GM12864 (cell line): ENCODE measurements at regions not wholly inside any gene's neighbourhood (a gene's known extent, or its start where the extent isn't known, plus 50 kb on each side); places are given as distances from the start of the nearest gene placed in this dataset.

Experiments used
- DNase-seq: peaks from one replicate; pipeline ENCODE4 v3.0.0-alpha.2; 2011; ENCODE audit warnings: low read depth
- H3K4me3 ChIP-seq: 2 replicates; pipeline ENCODE4 v1.5.1; 2011; ENCODE audit warnings: mild to moderate bottlenecking, low read depth, low read length, control low read depth
- TF ChIP-seq, protein P1 (sequence below): IDR thresholded peaks from 2 replicates; pipeline ENCODE4 v1.5.1; 2011; ENCODE audit warnings: low read depth, mild to moderate bottlenecking, moderate library complexity, low read length, control low read depth, inconsistent platforms; ENCODE audit errors: missing control alignments

DNA sequence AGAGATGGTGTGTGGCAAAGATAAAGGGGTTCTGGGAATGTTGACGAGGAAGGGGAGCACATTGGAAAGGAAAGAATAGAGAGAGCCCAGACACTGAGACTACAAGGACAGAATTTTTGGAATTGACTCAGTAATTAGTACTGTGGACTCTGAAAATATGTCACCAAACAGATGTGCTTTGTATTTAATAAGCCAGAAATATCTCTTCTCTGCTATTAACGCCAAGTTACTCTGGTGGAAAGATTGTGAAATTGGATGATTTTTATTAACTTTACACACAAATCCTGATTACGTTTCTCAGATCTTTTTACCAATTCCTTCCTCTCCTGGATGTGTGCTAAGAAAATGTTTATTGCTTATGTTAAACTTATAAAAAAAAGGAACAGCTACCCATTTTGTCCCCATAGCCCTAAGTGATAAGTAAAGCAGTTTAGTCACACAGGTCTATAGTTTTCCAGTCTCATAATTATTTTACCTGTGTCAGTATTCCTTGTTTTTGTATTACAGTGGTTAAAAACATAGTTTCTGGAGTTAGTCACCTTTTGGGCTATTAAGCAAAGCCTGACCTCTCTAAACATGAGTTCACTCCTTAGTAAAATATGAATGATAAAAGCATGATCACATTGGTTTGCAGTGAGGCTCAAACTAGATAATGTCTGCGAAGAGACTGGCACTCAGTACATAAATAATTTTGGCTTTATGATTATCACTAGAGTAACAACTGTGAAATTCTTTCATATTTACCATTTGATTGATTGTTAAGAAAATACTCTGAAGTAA lies 1068.3 kb downstream of the STIM2 start:
- no peak overlapping the region for H3K4me3 ChIP-seq
- TF ChIP-seq, protein P1, sequence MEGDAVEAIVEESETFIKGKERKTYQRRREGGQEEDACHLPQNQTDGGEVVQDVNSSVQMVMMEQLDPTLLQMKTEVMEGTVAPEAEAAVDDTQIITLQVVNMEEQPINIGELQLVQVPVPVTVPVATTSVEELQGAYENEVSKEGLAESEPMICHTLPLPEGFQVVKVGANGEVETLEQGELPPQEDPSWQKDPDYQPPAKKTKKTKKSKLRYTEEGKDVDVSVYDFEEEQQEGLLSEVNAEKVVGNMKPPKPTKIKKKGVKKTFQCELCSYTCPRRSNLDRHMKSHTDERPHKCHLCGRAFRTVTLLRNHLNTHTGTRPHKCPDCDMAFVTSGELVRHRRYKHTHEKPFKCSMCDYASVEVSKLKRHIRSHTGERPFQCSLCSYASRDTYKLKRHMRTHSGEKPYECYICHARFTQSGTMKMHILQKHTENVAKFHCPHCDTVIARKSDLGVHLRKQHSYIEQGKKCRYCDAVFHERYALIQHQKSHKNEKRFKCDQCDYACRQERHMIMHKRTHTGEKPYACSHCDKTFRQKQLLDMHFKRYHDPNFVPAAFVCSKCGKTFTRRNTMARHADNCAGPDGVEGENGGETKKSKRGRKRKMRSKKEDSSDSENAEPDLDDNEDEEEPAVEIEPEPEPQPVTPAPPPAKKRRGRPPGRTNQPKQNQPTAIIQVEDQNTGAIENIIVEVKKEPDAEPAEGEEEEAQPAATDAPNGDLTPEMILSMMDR, result no peak
- DNase-seq, result no peak

DNA sequence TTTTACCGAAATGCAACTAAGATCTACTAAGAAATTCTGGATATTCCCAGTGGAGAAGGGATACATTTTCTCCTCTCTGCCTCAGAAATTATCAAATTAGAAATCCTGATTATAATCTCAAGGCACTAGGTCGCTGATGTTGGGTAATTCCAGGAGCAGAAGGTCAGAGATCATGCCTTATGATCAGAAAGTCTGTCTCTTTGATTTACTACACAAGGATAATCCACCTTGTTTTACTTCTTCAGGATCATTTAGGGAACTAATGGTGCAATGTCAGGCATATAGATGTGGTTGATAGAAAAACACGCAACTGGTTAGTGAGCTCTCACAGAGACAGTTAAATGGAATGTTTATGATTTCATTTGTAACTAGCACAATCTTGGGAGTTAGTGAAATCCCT lies 1069.7 kb downstream of the STIM2 start:
- no peak overlapping the region for H3K4me3 ChIP-seq
- TF ChIP-seq, protein P1, result no peak

DNA sequence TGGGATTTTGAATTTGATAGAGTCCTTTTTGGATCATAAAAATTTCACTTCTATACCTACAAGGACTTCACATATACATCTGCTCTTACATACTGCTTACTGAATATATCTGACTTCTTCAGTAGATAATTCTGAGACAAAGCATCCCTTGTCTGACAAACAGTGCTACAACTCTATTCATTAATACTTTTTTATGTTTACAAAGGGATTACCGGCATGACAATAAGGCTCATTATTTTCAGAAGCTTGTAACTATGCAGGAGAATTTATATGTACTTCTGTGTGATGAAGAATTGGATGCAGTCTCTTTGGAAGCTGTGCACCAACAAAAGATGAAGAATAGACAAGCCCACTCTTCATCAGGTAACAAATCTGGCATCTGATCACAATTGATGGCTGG lies 1070.3 kb downstream of the STIM2 start:
- TF ChIP-seq, protein P1, result no peak

More for the DNA sequence above, 1069.7 kb downstream of the STIM2 start:
- no peak for DNase-seq

DNA sequence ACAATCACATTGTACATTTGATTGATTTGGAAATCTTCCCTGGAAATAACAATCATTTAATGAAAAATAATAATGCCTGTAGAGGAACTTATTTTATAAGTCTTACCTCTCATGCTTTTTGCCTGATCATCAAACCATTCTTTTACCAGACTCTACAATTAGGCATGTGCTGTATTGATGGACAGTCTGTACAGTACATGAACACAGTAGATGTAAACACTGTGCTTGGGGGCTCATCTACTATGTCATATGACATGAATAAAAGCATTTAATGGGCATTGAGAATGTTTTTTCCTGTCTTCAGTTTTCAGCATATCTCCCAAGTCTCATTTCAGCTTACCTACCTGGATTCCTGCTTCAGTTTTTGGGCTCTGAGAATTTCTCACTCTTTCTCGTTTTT lies 1070.9 kb downstream of the STIM2 start:
- DNase-seq, result no peak
- TF ChIP-seq, protein P1, result no peak

More for the DNA sequence above, 1070.3 kb downstream of the STIM2 start:
- no peak overlapping the region for H3K4me3 ChIP-seq
- no peak for DNase-seq

DNA sequence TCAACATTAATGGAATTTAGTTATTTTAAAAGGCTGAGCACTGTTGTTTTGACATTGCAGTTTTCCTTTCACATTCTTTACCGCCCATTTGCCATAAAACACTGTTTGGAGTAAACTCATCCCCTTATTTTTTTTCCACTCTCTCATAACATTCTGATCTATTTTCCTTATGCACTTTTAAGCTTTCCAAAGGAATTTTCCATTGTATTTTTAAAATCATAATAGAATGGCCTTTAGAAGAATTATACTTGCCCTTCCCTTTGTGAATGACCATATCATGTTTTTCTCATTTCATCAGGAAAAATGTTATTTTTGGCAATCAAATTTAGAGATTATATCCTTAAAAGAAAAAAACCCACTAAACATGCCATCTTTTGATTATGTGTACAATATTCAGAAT lies 1074.2 kb downstream of the STIM2 start:
- TF ChIP-seq, protein P1, result no peak

More for the DNA sequence above, 1070.9 kb downstream of the STIM2 start:
- H3K4me3 ChIP-seq, result no peak overlapping the region

DNA sequence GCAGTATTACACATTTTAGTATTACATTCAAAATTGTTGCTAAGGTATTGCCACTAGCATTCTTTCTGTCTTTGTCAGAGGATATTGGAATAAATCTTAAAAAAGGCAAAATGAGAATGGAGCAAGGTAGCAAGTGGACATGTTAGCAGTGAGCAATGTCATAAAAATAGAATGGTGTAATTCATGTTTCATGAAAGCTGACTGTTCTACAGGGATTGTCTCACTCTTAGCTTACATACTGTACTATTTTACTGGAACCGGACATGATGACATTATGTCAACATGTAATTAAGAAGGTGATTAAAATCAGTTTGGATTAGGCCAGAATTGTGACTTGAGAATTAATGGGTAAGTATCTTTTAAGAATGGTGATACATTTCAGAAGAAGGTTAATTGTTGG lies 1086.2 kb downstream of the STIM2 start:
- TF ChIP-seq, protein P1, result no peak
- no peak overlapping the region for H3K4me3 ChIP-seq
- DNase-seq, result no peak

More for the DNA sequence above, 1074.2 kb downstream of the STIM2 start:
- DNase-seq, result no peak
- H3K4me3 ChIP-seq, result no peak overlapping the region

DNA sequence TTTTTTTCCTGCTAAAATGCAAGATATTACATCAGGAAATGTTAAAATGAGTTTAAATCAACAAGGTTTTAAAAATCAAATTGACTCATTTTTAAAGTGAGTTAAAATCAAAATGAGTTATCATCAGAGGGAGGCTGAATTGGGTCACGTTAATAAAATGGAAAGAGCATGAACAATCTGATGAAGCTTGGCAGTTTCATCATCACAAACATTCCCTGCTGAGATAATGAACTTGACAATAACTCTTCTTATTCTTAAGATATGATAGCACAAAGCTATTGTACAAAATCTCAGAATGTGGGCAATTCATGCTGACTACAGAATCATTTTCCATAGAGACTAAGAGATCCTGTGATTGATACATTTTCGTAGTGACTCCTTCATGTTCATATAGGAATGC lies 1086.7 kb downstream of the STIM2 start:
- TF ChIP-seq, protein P1, result no peak
- no peak for DNase-seq
- no peak overlapping the region for H3K4me3 ChIP-seq
